Epithelial cell of esophagus (primary cell): ENCODE measurements at regions not wholly inside any gene's neighbourhood (a gene's known extent, or its start where the extent isn't known, plus 50 kb on each side); places are given as distances from the start of the nearest gene placed in this dataset.

Source experiments
- DNase-seq: peaks from one replicate; pipeline ENCODE4 v3.0.0; 2010; ENCODE audit warnings: low read depth
- H3K4me3 ChIP-seq: 2 replicates; pipeline ENCODE4 v1.5.1; 2011; ENCODE audit warnings: mild to moderate bottlenecking, low read length, control low read depth
- CTCF ChIP-seq: IDR thresholded peaks from 2 replicates; pipeline ENCODE4 v1.5.1; 2011; ENCODE audit warnings: low read depth, mild to moderate bottlenecking, low read length, control low read depth, inconsistent platforms; ENCODE audit not compliant: insufficient read depth; ENCODE audit errors: missing control alignments

GRCh38 chr10:78584681-78585080 lies 484.1 kb upstream of the ZMIZ1 start:
- TF ChIP-seq CTCF: no peak
- no peak overlapping the region for H3K4me3 ChIP-seq
- DNase-seq: no peak

DNA sequence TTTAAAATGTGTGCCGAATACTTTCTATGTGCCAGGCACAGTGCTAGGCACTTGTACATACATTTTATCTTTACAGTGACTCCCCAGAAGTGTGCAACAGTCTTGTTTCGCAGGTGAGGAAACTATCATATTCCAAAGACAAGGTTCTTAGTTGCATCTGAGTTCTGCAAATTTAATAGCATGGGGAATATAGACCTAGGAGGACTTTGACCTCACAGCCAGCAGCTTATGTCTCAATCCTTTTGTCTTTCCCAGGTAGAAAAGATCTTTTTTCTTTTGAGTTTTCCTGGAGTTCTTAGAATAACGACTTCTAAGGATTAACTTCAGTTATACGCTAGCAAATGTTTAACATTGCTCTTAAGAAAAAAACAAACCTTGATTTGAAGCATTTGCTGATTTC lies 482.8 kb upstream of the ZMIZ1 start:
- TF ChIP-seq CTCF: no peak
- no peak overlapping the region for H3K4me3 ChIP-seq
- no peak for DNase-seq

- no peak for TF ChIP-seq CTCF
- H3K4me3 ChIP-seq: no peak overlapping the region
- DNase-seq: no peak
Measured at GRCh38 chr10:78588194-78588811, 480.5 kb upstream of the ZMIZ1 start.

DNA sequence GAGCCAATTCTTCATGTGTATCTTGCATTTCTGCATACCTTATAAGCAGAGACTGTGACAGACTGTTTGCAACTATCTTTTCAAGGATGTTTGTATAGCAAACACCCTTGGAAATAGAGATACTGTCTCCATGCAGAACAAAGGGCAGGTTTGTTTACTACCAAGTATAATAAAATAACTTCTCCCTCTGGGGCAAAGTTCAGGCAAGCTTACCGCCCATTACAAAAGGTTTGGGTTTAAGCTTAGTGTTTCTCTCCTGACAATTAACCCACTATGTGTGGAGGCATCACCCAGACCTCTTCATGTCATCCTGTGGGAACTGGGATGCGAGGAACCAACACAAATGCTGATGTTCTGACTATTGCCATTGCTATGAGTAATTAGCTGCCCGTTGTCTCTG lies 479.1 kb upstream of the ZMIZ1 start:
- no peak for DNase-seq
- TF ChIP-seq CTCF: no peak
- no peak overlapping the region for H3K4me3 ChIP-seq

DNA sequence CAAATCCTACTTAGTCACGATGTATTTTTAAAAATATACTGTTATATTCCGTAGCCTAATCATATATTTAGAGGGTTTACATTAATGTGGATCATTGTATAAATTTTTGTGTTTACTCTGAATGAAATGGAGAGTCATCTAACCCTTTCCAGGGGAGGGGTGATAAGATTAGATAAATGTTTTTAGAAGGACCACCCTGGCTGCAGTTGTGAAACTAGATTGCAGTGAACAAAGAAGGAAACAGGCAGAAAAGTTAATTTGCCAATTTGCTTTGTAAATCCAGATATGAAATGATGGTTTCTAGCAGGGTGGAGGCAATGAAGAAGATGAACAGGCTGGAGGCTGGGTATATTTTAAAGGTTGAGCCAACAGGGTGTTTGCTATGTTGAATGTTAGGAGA lies 477.7 kb upstream of the ZMIZ1 start:
- no peak overlapping the region for H3K4me3 ChIP-seq
- DNase-seq: no peak
- TF ChIP-seq CTCF: no peak

- no peak for DNase-seq
- no peak for TF ChIP-seq CTCF
- H3K4me3 ChIP-seq: no peak overlapping the region
Measured at GRCh38 chr10:78594559-78595268, 474.1 kb upstream of the ZMIZ1 start.

DNA sequence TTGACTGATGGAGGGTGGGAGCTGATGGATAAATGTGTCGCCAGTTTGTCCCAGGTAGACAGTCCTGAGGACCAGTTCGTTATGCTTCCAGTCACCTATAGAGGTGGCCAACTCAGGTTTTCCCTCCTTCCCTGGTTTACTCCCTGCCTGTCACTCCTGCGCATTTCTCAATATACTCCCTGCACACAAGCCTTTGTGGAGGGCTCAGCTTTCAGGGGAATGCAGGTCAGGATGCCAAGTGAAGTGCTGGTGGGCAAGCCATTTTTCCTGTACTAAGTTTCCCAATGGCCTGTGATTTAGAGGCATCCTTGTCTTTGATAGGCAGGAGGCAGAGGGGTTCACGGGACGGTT lies 473.5 kb upstream of the ZMIZ1 start:
- TF ChIP-seq CTCF: no peak
- DNase-seq: no peak
- H3K4me3 ChIP-seq: no peak overlapping the region
